ENCODE measurements at regions not wholly inside any gene's neighbourhood (a gene's known extent, or its start where the extent isn't known, plus 50 kb on each side); places are given as distances from the start of the nearest gene placed in this dataset.

GRCh38 chr22:49213731-49214352 is 613.8 kb downstream of the BRD1 start:
- DNase-seq (ENCODE audit: low read depth in 3 of 3) = no peak

DNA sequence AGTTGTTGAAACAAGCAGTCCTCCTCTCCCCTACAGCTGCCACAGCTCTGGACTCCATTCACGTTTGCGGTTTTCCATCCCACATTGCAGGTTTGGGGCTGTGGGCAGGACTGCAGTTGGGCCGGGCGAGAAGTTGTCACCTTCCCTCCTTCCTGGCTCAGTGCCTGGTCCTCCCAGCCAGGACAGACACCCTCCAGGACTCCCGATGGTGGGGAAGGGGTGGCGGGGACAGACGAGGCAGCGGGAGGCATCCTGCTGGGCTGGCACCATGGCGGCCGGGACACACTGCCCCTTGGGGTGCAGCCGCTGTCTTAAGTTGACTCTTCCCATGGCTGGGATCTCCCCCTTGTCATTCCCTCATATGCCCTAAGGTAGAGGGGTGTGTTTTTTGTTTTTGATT is 615.2 kb downstream of the BRD1 start:
- DNase-seq (ENCODE audit: low read depth in 3 of 3) = no peak

- DNase-seq (ENCODE audit: low read depth in 3 of 3) = no peak
Measured at GRCh38 chr22:49212002-49212401, 615.7 kb downstream of the BRD1 start.

DNA sequence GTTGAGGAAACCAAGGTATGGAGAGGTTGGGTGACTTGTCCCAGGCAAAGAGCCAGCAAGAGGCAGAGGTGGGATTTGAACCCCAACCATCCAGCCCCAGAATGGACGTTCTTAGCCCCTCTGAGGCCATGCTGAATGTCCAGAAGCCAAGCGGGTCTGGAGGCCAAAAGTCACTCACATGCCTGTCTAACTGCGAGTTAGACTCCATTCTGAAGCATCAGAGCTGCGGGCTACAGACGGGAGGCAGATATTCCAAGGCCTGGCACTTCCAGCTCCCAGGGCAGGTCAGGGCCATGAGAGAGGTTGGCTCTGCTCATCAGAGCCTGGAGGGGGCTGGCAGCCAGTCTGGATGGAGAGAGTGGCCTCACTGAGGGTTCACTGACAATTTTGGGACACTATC is 616.5 kb downstream of the BRD1 start:
- no peak for DNase-seq (ENCODE audit: low read depth in 3 of 3)

GRCh38 chr22:49210606-49211005 is 617.1 kb downstream of the BRD1 start:
- DNase-seq (ENCODE audit: low read depth in 3 of 3) = no peak

GRCh38 chr22:49209452-49210195 is 618.0 kb downstream of the BRD1 start:
- DNase-seq (ENCODE audit: low read depth in 3 of 3) = no peak

- no peak for DNase-seq (ENCODE audit: low read depth in 3 of 3)
Measured at GRCh38 chr22:49208768-49209252, 618.9 kb downstream of the BRD1 start.

DNA sequence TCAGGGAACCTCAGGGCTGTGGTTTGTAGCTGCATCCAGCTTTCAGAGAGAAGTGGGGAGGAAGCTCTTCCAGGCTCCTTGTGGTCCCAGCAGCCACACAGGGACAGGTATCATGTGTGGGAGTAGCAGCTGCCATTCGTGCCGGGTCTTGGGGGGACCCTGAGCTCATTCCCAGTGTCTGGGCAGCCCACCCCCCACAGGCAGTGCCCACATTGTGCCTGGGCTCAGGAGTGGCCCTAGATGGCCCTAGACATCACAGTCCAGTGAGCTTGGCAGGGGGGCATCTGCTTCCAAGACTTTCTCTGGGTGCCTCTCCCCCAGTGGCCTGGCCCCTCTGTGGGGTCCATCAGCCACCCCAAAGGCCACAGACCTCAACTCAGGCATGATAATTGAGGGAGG is 619.7 kb downstream of the BRD1 start:
- no peak for DNase-seq (ENCODE audit: low read depth in 3 of 3)

- DNase-seq (ENCODE audit: low read depth in 3 of 3) = no peak
Measured at GRCh38 chr22:49207008-49208003, 620.4 kb downstream of the BRD1 start.

DNA sequence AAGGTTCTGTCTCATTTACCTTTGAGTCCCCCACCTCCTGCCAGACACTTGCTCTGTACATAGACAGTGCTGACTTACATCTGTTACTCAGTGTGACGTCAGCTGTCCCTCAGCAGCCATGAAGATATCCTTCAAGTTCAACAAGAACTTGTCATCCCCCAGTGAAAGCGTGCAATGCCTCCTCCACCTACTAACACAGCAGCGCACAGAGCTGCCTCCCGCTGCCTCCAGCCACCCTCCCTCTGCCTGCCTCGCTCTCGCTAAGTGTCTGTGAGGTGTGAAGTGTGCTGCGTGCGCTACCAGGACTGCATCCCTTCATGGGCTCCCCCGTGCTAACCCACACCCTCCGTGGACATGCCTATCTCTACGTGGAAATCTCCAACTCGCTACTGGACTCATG is 621.4 kb downstream of the BRD1 start:
- DNase-seq (ENCODE audit: low read depth in 3 of 3) = no peak

DNA sequence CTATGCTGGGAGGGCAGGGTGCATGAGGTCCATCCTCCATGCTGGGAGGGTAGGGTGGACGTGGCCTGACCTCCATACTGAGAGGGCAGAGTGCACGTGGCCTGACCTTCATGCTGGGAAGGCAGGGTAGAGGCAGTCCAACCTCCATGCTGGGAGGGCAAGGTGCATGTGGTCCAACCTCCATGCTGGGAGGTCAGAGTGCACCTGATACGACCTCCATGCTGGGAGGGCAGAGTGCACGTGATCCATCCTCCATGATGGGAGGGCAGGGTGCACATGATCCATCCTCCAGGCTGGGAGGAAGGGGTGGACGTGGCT is 622.2 kb downstream of the BRD1 start:
- DNase-seq (ENCODE audit: low read depth in 3 of 3) = no peak

DNA sequence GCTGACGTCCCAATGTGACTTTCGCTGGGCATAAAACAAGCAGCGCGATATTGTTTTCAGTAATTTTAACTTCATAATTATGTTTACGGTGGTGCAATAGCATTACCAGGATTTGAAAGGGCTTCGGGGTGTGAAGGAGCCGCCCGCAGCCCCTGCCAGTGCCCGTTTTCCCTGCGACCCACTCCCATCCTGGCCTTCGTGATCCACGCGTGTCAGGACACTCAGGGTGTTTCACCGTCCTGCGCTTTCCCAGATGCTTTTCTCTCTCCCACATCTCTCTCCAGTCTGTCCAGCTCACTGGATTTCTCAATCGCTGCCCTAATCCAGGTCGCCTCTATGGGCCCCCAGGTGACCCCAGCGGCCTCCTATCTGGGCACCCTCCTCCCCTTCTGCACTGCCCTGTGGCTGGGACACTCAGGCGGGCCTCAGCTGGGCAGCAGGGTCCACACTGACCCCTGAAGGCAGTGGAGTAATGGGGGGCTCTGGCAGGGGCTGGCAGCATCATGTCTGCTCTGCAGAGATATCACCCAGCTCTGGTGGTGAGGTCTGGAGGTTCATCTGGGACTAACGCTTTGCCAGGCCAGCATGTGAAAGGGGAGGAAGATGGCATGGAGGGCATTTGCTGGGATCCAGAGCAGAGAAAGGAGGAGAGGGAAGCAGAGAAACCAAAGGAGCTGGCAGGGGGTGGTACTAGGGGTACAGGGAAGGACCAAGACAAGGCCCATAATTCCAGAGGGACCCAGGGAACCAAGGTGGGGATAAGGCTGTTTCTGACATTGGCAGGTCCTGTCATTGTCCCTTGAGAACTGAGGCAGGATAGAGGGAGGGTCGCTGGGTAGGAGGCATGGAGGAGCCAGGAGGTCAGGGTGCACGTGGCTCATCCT is 622.8 kb downstream of the BRD1 start:
- DNase-seq (ENCODE audit: low read depth in 3 of 3) = no peak

DNA sequence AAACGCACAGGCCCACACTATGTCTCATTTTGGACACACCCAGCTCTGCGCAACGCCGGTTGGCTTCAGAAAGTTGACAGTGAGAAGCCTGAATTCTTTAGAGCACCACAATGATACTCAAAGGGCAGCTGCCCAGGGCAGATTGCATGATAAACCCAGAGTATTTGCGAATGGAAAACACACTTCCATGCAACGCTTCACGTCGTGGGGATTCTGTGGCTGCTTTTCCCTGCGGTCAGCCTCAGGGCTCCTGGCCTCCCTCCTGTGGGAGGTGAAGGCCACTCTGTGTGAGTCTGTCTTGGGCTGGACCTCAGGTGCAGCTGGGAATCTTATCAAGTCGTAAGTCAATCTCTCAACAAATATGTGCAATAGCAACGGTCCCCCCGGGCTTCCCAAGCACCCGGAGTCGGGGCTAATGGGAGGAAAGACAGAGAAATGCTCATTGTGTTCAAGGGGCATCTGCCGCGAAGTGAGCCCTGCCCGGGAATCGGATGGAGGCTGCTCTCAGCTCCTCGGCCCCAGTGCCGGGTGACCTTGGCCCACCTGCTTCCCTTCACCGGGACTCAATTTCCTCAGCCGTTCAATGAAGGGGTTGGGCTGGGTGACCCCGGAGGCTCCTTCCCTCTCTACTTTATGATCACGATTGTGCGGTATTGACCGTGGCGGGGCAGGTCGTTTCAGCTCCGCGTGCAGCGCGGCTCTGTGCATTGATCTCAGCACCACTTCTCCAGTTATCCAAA is 623.6 kb downstream of the BRD1 start:
- no peak for DNase-seq (ENCODE audit: low read depth in 3 of 3)

- no peak for DNase-seq (ENCODE audit: low read depth in 3 of 3)
Measured at GRCh38 chr22:49203091-49203858, 624.4 kb downstream of the BRD1 start.

DNA sequence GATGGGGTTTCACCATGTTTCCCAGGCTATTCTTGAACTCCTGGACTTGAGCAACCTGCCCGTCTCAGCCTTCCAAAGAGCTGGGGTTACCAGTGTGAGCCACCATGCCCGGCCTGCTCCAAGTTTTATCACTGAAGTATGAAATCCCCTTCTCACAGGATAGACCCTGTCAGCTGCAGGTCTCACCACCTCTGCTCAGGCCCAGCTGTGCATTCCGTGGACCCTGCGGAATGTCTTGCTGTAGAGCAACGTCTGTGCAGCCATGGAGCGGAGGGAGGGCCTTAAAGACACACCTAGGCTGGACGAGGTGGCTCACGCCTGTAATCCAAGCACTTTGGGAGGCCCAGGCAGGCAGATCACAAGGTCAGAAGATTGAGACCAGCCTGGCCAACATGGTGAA is 625.4 kb downstream of the BRD1 start:
- DNase-seq (ENCODE audit: low read depth in 3 of 3) = no peak

DNA sequence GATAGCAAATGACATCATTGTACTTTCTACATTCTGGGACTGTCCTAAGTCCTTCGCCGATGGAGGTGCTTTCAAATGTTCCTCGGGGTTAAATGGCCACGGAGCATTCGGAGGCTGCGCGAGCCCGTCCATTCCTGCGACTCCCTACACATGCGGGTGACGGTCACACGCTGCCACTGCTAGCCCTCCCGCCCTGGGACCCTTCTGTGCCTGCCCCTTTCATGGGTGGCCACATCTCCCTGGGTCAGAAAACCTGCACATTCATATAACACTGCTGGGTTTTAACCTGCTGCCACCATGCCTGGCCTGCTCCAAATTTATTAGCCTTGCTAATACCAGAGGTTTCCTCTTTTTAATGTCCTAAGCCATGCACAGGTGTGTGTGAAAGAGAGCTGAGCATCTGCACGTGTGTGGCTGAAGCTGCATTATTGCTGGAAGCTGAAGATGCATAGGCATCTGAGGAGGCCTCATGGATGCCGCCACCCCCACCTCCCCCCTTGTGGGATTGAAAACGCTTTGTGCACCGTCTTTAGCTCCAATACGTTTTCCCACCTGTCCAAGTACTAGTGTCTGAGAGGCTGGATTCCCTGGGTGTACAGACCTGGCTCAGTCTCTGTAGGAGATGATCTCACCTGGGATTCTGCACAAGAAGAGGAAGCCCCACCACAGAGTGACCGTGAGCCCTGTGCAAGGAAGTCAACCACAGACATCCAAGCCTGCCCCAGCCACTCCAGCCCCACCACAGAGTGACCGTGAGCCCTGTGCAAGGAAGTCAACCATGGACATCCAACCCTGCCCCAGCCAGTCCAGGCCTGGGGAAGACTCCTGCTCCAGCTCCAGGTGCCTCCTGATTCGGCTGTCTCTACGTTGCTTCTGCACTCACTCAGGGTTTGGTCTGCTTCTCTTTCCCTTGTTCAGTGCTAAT is 626.4 kb downstream of the BRD1 start:
- DNase-seq (ENCODE audit: low read depth in 3 of 3) = no peak

- DNase-seq (ENCODE audit: low read depth in 3 of 3) = no peak
Measured at GRCh38 chr22:49199224-49199623, 628.4 kb downstream of the BRD1 start.

- DNase-seq (ENCODE audit: low read depth in 3 of 3) = no peak
Measured at GRCh38 chr22:49198705-49199084, 629.0 kb downstream of the BRD1 start.
